Neuronal stem cell (in vitro differentiated cells): ENCODE measurements at regions not wholly inside any gene's neighbourhood (a gene's known extent, or its start where the extent isn't known, plus 50 kb on each side); places are given as distances from the start of the nearest gene placed in this dataset.

Source experiments
- DNase-seq: peaks from one replicate; pipeline ENCODE4 v3.0.0-alpha.2; 2013; ENCODE audit warnings: low spot score
- H2AFZ ChIP-seq: one replicate; pipeline ENCODE4 v1.6.1; 2013; ENCODE audit warnings: mild to moderate bottlenecking, low read length, inconsistent platforms
- H2AK5ac ChIP-seq: 2 replicates; pipeline ENCODE4 v1.6.1; 2013; ENCODE audit warnings: low read depth, mild to moderate bottlenecking, inconsistent platforms, low read length, moderate library complexity, mixed read lengths
- H2BK120ac ChIP-seq: 2 replicates; pipeline ENCODE4 v1.6.1; 2013; ENCODE audit warnings: low read depth, mild to moderate bottlenecking, inconsistent platforms, low read length, moderate library complexity, mixed read lengths
- H2BK12ac ChIP-seq: one replicate; pipeline ENCODE4 v1.6.1; 2013; ENCODE audit warnings: low read length, inconsistent platforms
- H2BK15ac ChIP-seq: 2 replicates; pipeline ENCODE4 v1.6.1; 2013; ENCODE audit warnings: mild to moderate bottlenecking, low read length, inconsistent platforms, mixed read lengths
- H2BK5ac ChIP-seq: one replicate; pipeline ENCODE4 v1.6.1; 2013; ENCODE audit warnings: inconsistent platforms, mild to moderate bottlenecking, low read length, moderate library complexity
- H3K14ac ChIP-seq: one replicate; pipeline ENCODE4 v1.6.1; 2013; ENCODE audit warnings: low read length, inconsistent platforms
- H3K18ac ChIP-seq: 2 replicates; pipeline ENCODE4 v1.6.1; 2013; ENCODE audit warnings: low read length, inconsistent platforms
- H3K23ac ChIP-seq: 2 replicates; pipeline ENCODE4 v1.6.1; 2013; ENCODE audit warnings: low read depth, mild to moderate bottlenecking, mixed read lengths, low read length, inconsistent platforms; ENCODE audit not compliant: poor library complexity
- H3K27ac ChIP-seq: replicated peaks from 3 replicates; pipeline ENCODE4 v1.5.1; 2013; ENCODE audit warnings: low read length, inconsistent platforms
- H3K27me3 ChIP-seq, 3 experiments: 2 replicates each; pipeline ENCODE4 v1.6.1; 2013; ENCODE audit warnings: low read length in 3 of 3, mild to moderate bottlenecking in 2 of 3, inconsistent platforms in 1 of 3, low read depth in 1 of 3, mixed read lengths in 1 of 3, moderate library complexity in 1 of 3; ENCODE audit not compliant: control insufficient read depth in 3 of 3, insufficient read depth in 3 of 3
- H3K36me3 ChIP-seq, 2 donors: replicated peaks in 1 of 2; 2 replicates each; pipeline ENCODE4 v1.6.1; 2013; ENCODE audit warnings: low read length in 2 of 2; ENCODE audit not compliant: control insufficient read depth in 2 of 2, insufficient read depth in 2 of 2
- H3K4ac ChIP-seq: 2 replicates; pipeline ENCODE4 v1.6.1; 2013; ENCODE audit warnings: inconsistent platforms, mild to moderate bottlenecking, low read length, moderate library complexity
- H3K4me1 ChIP-seq, 2 donors: 1 replicate in 1 of 2; 2 replicates in 1 of 2; pipeline ENCODE4 v1.6.1; 2013; ENCODE audit warnings: low read length in 2 of 2, low read depth in 1 of 2; ENCODE audit not compliant: control insufficient read depth in 2 of 2, insufficient read depth in 1 of 2
- H3K4me2 ChIP-seq: one replicate; pipeline ENCODE4 v1.6.1; 2013; ENCODE audit warnings: mild to moderate bottlenecking, low read length, inconsistent platforms; ENCODE audit not compliant: insufficient read depth, poor library complexity, severe bottlenecking
- H3K4me3 ChIP-seq, 2 donors: 2 replicates each; pipeline ENCODE4 v1.5.1; 2013; ENCODE audit warnings: low read length in 2 of 2, mild to moderate bottlenecking in 2 of 2, inconsistent platforms in 1 of 2, moderate library complexity in 1 of 2
- H3K79me1 ChIP-seq: one replicate; pipeline ENCODE4 v1.6.1; 2013; ENCODE audit warnings: low read depth, mild to moderate bottlenecking, inconsistent platforms, low read length, moderate library complexity
- H3K9ac ChIP-seq: one replicate; pipeline ENCODE4 v1.6.1; 2013; ENCODE audit warnings: mild to moderate bottlenecking, low read depth, low read length, inconsistent platforms; ENCODE audit not compliant: poor library complexity
- H3K9me3 ChIP-seq, 2 donors: replicated peaks in 1 of 2; 2 replicates each; pipeline versions ENCODE3 to v1.6.1; 2013; ENCODE audit warnings: low read length in 2 of 2, mild to moderate bottlenecking in 2 of 2, inconsistent platforms in 1 of 2, low read depth in 1 of 2, mixed read lengths in 1 of 2, moderate library complexity in 1 of 2; ENCODE audit not compliant: control insufficient read depth in 2 of 2, insufficient read depth in 1 of 2
- H4K8ac ChIP-seq: one replicate; pipeline ENCODE4 v1.6.1; 2013; ENCODE audit warnings: low read depth, mild to moderate bottlenecking, inconsistent platforms, low read length, moderate library complexity
- H4K91ac ChIP-seq: one replicate; pipeline ENCODE4 v1.6.1; 2013; ENCODE audit warnings: low read length, low read depth, mild to moderate bottlenecking, inconsistent platforms; ENCODE audit not compliant: poor library complexity
- WGBS, 2 donors: extraction: QIAGEN DNeasy Blood & Tissue Kit; methylation state at CpG; one replicate each; pipeline ENCODE4 v1.1.7; 2013; ENCODE audit warnings: missing lambda C conversion rate in 2 of 2, mixed read lengths in 1 of 2; ENCODE audit not compliant: insufficient read length in 2 of 2, insufficient replicate concordance in 1 of 2; ENCODE audit errors: extremely low coverage in 2 of 2; 5-methylcytosine and 5-hydroxymethylcytosine counted together

DNA sequence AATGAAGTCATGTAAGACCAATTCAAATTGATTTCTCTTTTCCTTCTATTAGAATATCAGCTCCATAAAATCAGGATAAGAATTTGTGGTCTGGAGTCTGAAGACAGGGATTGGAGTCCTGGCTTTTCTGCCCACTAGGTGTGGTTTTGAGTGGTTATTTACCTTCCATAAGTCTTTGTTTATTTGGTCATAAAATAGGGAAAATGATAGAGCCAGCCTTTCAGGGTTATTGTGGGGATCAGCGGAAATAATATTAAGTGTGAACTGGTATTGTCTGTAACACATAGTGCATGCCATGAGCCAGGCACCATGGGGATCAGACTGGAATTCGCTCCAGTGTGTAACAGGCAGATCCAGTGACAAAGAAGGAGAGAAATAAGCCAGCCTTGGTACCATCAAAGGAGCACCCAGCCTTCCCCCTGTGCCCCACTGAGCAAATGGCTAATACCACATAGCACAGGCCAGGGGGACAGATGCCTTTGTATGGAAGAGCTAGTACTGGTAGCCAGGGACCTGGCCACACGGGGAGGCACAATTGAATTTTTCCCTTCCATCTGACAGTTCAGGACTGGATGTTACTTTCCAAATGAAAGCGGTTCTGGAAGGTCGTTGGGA, 509.7 kb upstream of the PODXL start:
- no peak overlapping the region for H2AFZ ChIP-seq
- H3K9me3 ChIP-seq = no peaks in the 10 kb centered on the region
- H3K9ac ChIP-seq = no peak overlapping the region
- H3K27me3 ChIP-seq = no peaks in the 10 kb centered on the region
- peaks cover 0 to 4% of the 10 kb centered on the region in 2 donors for H3K4me1 ChIP-seq
- no peak overlapping the region for H3K27ac ChIP-seq
- H3K23ac ChIP-seq = no peak overlapping the region
- H3K79me1 ChIP-seq = no peaks in the 10 kb centered on the region
- H3K36me3 ChIP-seq = no peaks in the 10 kb centered on the region
- no peak overlapping the region for H3K4me2 ChIP-seq
- no peak overlapping the region for H2BK15ac ChIP-seq
- H2AK5ac ChIP-seq = no peak overlapping the region
- H2BK5ac ChIP-seq = no peak overlapping the region
- H2BK120ac ChIP-seq = no peak overlapping the region
- peak overlapping the region; percentile 9 for H3K18ac ChIP-seq
- H3K4me3 ChIP-seq = no peak overlapping the region
- H3K4ac ChIP-seq = no peak overlapping the region
- no peak overlapping the region for H4K91ac ChIP-seq
- WGBS, 2 donors = no CpG with 5 or more reads among the region's 5 CpGs
- no peak overlapping the region for H2BK12ac ChIP-seq
- H4K8ac ChIP-seq = no peak overlapping the region
- H3K14ac ChIP-seq = no peak overlapping the region
- no peak for DNase-seq

DNA sequence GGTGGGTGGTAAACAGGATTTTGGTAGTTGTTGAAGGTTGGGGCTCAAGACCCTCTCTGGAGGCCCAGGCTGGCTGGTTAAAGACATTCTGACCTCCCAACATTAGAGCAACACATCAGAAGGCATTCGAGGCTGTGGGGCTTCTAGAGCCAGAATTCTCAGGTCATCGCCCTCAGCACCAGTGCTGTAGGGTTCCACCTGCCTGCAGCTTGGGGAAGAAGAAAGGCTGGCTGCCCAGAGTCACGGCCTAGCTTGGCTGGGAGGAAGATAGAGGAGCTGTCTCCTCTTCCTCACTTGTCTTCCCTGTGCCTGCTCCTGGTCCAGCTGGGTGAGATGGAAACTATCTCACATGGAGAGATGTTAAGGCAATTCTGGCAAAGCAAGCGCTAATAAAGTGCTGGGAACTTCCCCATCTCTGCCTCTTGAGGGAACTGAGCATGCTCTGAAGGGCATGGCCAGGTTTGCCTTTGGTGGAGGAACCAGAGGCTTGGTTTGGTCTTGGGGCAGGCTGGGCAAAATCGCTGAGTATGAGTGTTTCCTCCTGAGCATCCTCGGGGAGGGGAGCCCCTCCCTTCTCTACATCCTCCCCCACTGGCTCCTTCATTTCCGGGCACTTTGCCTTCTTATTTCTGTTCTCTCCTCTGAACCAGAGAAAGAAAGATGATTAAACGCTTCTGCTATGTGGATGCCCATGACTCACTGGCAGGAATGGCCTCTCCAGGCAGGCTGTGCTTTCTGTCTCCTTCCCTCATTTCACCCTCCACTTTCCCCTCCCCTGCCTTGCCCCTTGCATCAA, 509.0 kb upstream of the PODXL start:
- no peak overlapping the region for H3K9ac ChIP-seq
- no peak overlapping the region for H2BK5ac ChIP-seq
- no peak overlapping the region for H3K4ac ChIP-seq
- H2AFZ ChIP-seq = no peak overlapping the region
- no peak overlapping the region for H2BK15ac ChIP-seq
- H4K8ac ChIP-seq = no peak overlapping the region
- H4K91ac ChIP-seq = no peak overlapping the region
- no peak overlapping the region for H3K23ac ChIP-seq
- WGBS, 2 donors = no CpG with 5 or more reads among the region's 8 CpGs
- H2BK120ac ChIP-seq = no peak overlapping the region
- no peaks in the 10 kb centered on the region for H3K79me1 ChIP-seq
- H3K14ac ChIP-seq = no peak overlapping the region
- no peaks in the 10 kb centered on the region for H3K27me3 ChIP-seq
- H3K4me2 ChIP-seq = no peak overlapping the region
- DNase-seq = no peak
- no peaks in the 10 kb centered on the region for H3K9me3 ChIP-seq
- no peak overlapping the region for H3K4me3 ChIP-seq
- H3K4me1 ChIP-seq = peaks cover 0 to 4% of the 10 kb centered on the region in 2 donors
- no peaks in the 10 kb centered on the region for H3K36me3 ChIP-seq
- H3K27ac ChIP-seq = no peak overlapping the region
- no peak overlapping the region for H2AK5ac ChIP-seq
- H3K18ac ChIP-seq = peak overlapping the region; percentile 58
- H2BK12ac ChIP-seq = no peak overlapping the region

DNA sequence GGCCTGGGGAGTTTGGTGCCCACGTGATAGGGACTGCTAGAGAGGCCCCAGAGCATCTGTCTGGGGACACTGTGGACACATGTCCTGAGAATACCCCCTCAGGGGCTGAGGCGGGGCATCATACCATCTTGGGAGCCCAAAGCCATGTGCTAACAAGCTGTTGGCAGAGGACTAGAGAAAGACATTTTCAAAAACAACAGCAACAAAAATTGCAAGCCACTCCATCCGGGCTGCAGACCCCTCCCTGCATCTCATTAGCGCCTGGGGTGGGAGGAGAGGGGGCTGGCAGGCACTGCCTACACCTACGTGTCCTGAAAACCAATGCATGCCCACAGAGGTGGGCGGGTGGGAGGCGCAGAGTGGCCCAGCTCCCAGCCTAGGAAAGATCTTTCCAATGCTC, 507.4 kb upstream of the PODXL start:
- H3K18ac ChIP-seq = no peak overlapping the region
- DNase-seq = no peak
- no peak overlapping the region for H2BK5ac ChIP-seq
- H3K79me1 ChIP-seq = no peaks in the 10 kb centered on the region
- no peak overlapping the region for H2AK5ac ChIP-seq
- no peaks in the 10 kb centered on the region for H3K27me3 ChIP-seq
- no peak overlapping the region for H2BK15ac ChIP-seq
- no peak overlapping the region for H3K14ac ChIP-seq
- H4K91ac ChIP-seq = no peak overlapping the region
- no peak overlapping the region for H3K4me2 ChIP-seq
- H2BK12ac ChIP-seq = no peak overlapping the region
- H3K4me1 ChIP-seq = peaks cover 0 to 4% of the 10 kb centered on the region in 2 donors
- H3K4me3 ChIP-seq = no peak overlapping the region
- H2AFZ ChIP-seq = no peak overlapping the region
- no peaks in the 10 kb centered on the region for H3K36me3 ChIP-seq
- no peaks in the 10 kb centered on the region for H3K9me3 ChIP-seq
- no peak overlapping the region for H3K4ac ChIP-seq
- no peak overlapping the region for H4K8ac ChIP-seq
- H3K27ac ChIP-seq = no peak overlapping the region
- H3K9ac ChIP-seq = no peak overlapping the region
- no peak overlapping the region for H3K23ac ChIP-seq
- H2BK120ac ChIP-seq = no peak overlapping the region
- WGBS, 2 donors = no CpG with 5 or more reads among the region's 7 CpGs

DNA sequence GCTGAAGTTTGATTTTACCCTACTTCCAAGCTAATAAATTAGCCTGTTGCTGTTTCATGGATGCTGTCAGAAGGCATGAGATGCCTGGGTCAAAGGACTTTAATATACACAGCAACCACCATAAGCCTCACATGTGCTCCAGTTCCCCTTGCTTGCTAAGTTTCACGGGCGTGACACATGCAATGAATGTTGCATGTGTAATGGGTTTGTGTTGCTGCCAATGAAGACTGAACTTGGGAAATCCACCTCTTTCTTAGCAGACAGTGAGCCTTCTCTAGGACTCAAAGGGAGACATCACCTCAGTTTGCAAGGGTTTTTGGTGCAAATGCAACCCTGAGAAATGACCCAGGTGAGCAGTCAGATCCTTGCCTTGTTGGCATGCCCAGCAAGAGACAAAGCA, 505.5 kb upstream of the PODXL start:
- no peak overlapping the region for H2AK5ac ChIP-seq
- no peak overlapping the region for H3K4me2 ChIP-seq
- peaks cover 0 to 4% of the 10 kb centered on the region in 2 donors for H3K4me1 ChIP-seq
- no peak overlapping the region for H3K4ac ChIP-seq
- H3K79me1 ChIP-seq = no peaks in the 10 kb centered on the region
- no peak overlapping the region for H2AFZ ChIP-seq
- H3K14ac ChIP-seq = no peak overlapping the region
- H3K18ac ChIP-seq = no peak overlapping the region
- H2BK5ac ChIP-seq = no peak overlapping the region
- no peak for DNase-seq
- H2BK120ac ChIP-seq = no peak overlapping the region
- H3K9ac ChIP-seq = no peak overlapping the region
- no peaks in the 10 kb centered on the region for H3K36me3 ChIP-seq
- H3K27me3 ChIP-seq = no peaks in the 10 kb centered on the region
- H4K8ac ChIP-seq = no peak overlapping the region
- no CpG with 5 or more reads among the region's 2 CpGs for WGBS, 2 donors
- H3K23ac ChIP-seq = no peak overlapping the region
- no peak overlapping the region for H3K4me3 ChIP-seq
- H2BK12ac ChIP-seq = no peak overlapping the region
- no peak overlapping the region for H4K91ac ChIP-seq
- H3K9me3 ChIP-seq = no peaks in the 10 kb centered on the region
- no peak overlapping the region for H2BK15ac ChIP-seq
- H3K27ac ChIP-seq = no peak overlapping the region
